ENCODE measurements at regions not wholly inside any gene's neighbourhood (a gene's known extent, or its start where the extent isn't known, plus 50 kb on each side); places are given as distances from the start of the nearest gene placed in this dataset.

- intact Hi-C loops (cut with DNase I; ENCODE audit: low total_unique reads) (no loop called here), in situ Hi-C loops (cut with MboI; ENCODE audit: low sequenced_read_pairs in 4 of 4) (no loop called here)
- no peak for DNase-seq
- Histone ChIP-seq H3K4me1 (no peaks in the 10 kb centered on the region), H3K9me3 (no peaks in the 10 kb centered on the region), H3K36me3 (no peaks in the 10 kb centered on the region), H3K27me3 (no peaks in the 10 kb centered on the region), H3K4me3 (no peak overlapping the region), H3K27ac (no peak overlapping the region)
- no peak for ATAC-seq
- TF ChIP-seq POLR2A (IDR thresholded peaks at IDR 0.05): no peak
- TF ChIP-seq, protein P1, sequence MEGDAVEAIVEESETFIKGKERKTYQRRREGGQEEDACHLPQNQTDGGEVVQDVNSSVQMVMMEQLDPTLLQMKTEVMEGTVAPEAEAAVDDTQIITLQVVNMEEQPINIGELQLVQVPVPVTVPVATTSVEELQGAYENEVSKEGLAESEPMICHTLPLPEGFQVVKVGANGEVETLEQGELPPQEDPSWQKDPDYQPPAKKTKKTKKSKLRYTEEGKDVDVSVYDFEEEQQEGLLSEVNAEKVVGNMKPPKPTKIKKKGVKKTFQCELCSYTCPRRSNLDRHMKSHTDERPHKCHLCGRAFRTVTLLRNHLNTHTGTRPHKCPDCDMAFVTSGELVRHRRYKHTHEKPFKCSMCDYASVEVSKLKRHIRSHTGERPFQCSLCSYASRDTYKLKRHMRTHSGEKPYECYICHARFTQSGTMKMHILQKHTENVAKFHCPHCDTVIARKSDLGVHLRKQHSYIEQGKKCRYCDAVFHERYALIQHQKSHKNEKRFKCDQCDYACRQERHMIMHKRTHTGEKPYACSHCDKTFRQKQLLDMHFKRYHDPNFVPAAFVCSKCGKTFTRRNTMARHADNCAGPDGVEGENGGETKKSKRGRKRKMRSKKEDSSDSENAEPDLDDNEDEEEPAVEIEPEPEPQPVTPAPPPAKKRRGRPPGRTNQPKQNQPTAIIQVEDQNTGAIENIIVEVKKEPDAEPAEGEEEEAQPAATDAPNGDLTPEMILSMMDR (IDR thresholded peaks at IDR 0.05 in 4 of 5, conservative IDR thresholded peaks at IDR 0.05 in 1 of 5): no peak
Measured at GRCh38 chr2:228559774-228560415, 378.4 kb upstream of the SPHKAP start.

GRCh38 chr2:228556717-228557116 is 375.2 kb upstream of the SPHKAP start:
- intact Hi-C loops (cut with DNase I; ENCODE audit: low total_unique reads): no loop called here
- Histone ChIP-seq H3K36me3 (no peaks in the 10 kb centered on the region), H3K9me3 (no peaks in the 10 kb centered on the region), H3K27me3 (no peaks in the 10 kb centered on the region), H3K4me3 (no peak overlapping the region), H3K27ac (no peak overlapping the region), H3K4me1 (no peaks in the 10 kb centered on the region)
- in situ Hi-C loops (cut with MboI; ENCODE audit: low sequenced_read_pairs in 4 of 4): no loop called here
- TF ChIP-seq, protein P1 (IDR thresholded peaks at IDR 0.05 in 4 of 5, conservative IDR thresholded peaks at IDR 0.05 in 1 of 5): no peak
- no peak for TF ChIP-seq POLR2A (IDR thresholded peaks at IDR 0.05)
- no peak for DNase-seq
- no peak for ATAC-seq

GRCh38 chr2:228549441-228550007 is 368.0 kb upstream of the SPHKAP start:
- Histone ChIP-seq H3K36me3 (no peaks in the 10 kb centered on the region), H3K27me3 (no peaks in the 10 kb centered on the region), H3K9me3 (no peaks in the 10 kb centered on the region), H3K4me1 (no peaks in the 10 kb centered on the region), H3K4me3 (no peak overlapping the region), H3K27ac (no peak overlapping the region)
- ATAC-seq (no peak), DNase-seq (no peak)
- in situ Hi-C loops (cut with MboI; ENCODE audit: low sequenced_read_pairs in 4 of 4) (no loop called here), intact Hi-C loops (cut with DNase I; ENCODE audit: low total_unique reads) (no loop called here)
- TF ChIP-seq, protein P1 (IDR thresholded peaks at IDR 0.05 in 4 of 5, conservative IDR thresholded peaks at IDR 0.05 in 1 of 5): no peak
- TF ChIP-seq POLR2A (IDR thresholded peaks at IDR 0.05): no peak

DNA sequence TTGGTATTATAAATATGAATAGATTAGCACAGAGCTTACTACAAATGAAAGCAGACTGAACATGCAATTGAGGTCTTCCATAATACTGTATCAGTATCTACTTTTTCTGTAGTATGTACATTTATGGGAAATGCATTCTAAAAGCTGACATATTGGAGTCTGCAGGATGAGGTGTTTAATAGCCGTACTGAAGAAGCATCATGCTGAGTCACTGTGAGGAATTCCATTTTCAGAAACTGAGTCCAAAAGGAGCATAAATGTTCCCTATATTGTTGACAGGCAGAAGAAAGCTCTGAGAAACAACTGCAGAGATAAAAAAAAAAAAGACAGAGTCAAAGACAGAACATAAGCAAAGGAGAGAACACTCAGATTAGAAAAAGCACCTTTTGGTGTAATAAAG is 366.7 kb upstream of the SPHKAP start:
- intact Hi-C loops (cut with DNase I; ENCODE audit: low total_unique reads) (no loop called here), in situ Hi-C loops (cut with MboI; ENCODE audit: low sequenced_read_pairs in 4 of 4) (no loop called here)
- Histone ChIP-seq H3K27ac (no peak overlapping the region), H3K4me3 (no peak overlapping the region), H3K9me3 (no peaks in the 10 kb centered on the region), H3K4me1 (no peaks in the 10 kb centered on the region), H3K36me3 (no peaks in the 10 kb centered on the region), H3K27me3 (no peaks in the 10 kb centered on the region)
- no peak for ATAC-seq
- TF ChIP-seq, protein P1 (IDR thresholded peaks at IDR 0.05 in 4 of 5, conservative IDR thresholded peaks at IDR 0.05 in 1 of 5): no peak
- no peak for TF ChIP-seq POLR2A (IDR thresholded peaks at IDR 0.05)
- no peak for DNase-seq

DNA sequence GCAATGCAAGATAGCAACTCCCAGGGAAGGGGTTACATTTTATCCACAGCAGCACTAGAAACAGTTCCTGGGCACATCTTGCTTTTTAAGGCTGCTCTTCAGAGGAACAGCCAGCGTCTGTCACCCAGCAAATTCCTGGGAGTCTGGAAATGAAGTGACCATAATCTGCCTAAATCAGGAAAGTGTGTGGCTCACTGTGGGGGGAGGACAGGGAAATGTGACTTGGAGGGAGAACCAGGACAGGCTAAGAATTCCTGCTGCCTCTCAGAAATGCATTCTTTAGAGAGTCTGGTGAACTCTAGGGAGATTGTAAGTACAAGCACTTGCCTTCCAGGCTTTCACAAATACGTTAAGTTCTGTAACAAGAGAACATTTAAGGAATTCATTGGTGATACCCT is 364.3 kb upstream of the SPHKAP start:
- no peaks in the 10 kb centered on the region for H3K36me3 ChIP-seq
- H3K9me3 ChIP-seq: no peaks in the 10 kb centered on the region
- no peak overlapping the region for H3K27ac ChIP-seq
- no peak for DNase-seq
- intact Hi-C loops (cut with DNase I; ENCODE audit: low total_unique reads) (no loop called here), in situ Hi-C loops (cut with MboI; ENCODE audit: low sequenced_read_pairs in 4 of 4) (no loop called here)
- no peak for ATAC-seq
- no peak overlapping the region for H3K4me3 ChIP-seq
- H3K4me1 ChIP-seq: no peaks in the 10 kb centered on the region
- no peak for TF ChIP-seq POLR2A (IDR thresholded peaks at IDR 0.05)
- TF ChIP-seq, protein P1 (IDR thresholded peaks at IDR 0.05 in 4 of 5, conservative IDR thresholded peaks at IDR 0.05 in 1 of 5): no peak
- H3K27me3 ChIP-seq: no peaks in the 10 kb centered on the region
